ENCODE measurements at regions not wholly inside any gene's neighbourhood (a gene's known extent, or its start where the extent isn't known, plus 50 kb on each side); places are given as distances from the start of the nearest gene placed in this dataset.

DNA sequence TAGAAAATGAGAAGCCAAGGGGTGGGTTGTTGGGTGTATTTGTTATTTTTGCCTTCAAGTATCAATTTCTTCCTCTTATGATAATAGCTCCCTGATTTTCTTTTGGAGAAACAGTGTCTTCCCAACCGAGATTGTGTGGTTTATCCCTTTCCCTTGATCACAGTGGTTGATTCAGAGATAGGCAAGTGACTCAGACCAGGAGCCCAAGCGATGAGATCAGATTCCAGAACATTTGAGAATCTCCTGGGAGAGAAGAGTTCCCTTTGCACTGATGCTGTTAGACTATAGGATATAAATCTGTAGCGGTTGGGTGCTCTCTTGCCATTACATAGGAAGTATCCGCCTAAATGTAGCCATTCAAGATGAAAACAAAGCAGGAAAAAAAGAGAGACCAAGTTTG is 90.1 kb upstream of the WDR26 start:
- no peak for ATAC-seq
- H3K9me2 ChIP-seq (ENCODE audit: insufficient read depth), result no peaks in the 10 kb centered on the region
- intact Hi-C loops (cut with micrococcal nuclease), result no loop called here
- ChIA-PET CTCF (no interaction called here), RAD21 (ENCODE audit: low non-redundant PET in 1 of 2, low total read pairs in 2 of 2, uncharacterized antibody in 2 of 2, unreplicated experiment in 2 of 2) (no interaction called here), POLR2A (no interaction called here)
- peaks cover 5 to 18% of the 10 kb centered on the region in 2 experiments; a peak in 3 of 4 replicates for H3K4me1 ChIP-seq (ENCODE audit: control insufficient read depth in 1 of 2, insufficient read depth in 2 of 2, low read length in 2 of 2)
- no peak overlapping the region for H3K9ac ChIP-seq (ENCODE audit: low read length)
- no peak overlapping the region for H3K4me2 ChIP-seq (ENCODE audit: low read length)
- no peaks in the 10 kb centered on the region for H3K36me3 ChIP-seq (ENCODE audit: control insufficient read depth in 1 of 2, insufficient read depth in 2 of 2, low read length in 2 of 2)
- H3K27me3 ChIP-seq (ENCODE audit: insufficient read depth, low read length), result no peaks in the 10 kb centered on the region
- H3K27ac ChIP-seq (ENCODE audit: low read depth, low read length), result no peak overlapping the region
- TF ChIP-seq TCF7L2 (IDR thresholded peaks at IDR 0.05; ENCODE audit: borderline replicate concordance, extremely low read depth, insufficient read depth, insufficient read length) (no peak), JUND (IDR thresholded peaks at IDR 0.05) (no peak), SP1 (IDR thresholded peaks at IDR 0.05; ENCODE audit: low read depth) (no peak)
- TF ChIP-seq, protein P1, sequence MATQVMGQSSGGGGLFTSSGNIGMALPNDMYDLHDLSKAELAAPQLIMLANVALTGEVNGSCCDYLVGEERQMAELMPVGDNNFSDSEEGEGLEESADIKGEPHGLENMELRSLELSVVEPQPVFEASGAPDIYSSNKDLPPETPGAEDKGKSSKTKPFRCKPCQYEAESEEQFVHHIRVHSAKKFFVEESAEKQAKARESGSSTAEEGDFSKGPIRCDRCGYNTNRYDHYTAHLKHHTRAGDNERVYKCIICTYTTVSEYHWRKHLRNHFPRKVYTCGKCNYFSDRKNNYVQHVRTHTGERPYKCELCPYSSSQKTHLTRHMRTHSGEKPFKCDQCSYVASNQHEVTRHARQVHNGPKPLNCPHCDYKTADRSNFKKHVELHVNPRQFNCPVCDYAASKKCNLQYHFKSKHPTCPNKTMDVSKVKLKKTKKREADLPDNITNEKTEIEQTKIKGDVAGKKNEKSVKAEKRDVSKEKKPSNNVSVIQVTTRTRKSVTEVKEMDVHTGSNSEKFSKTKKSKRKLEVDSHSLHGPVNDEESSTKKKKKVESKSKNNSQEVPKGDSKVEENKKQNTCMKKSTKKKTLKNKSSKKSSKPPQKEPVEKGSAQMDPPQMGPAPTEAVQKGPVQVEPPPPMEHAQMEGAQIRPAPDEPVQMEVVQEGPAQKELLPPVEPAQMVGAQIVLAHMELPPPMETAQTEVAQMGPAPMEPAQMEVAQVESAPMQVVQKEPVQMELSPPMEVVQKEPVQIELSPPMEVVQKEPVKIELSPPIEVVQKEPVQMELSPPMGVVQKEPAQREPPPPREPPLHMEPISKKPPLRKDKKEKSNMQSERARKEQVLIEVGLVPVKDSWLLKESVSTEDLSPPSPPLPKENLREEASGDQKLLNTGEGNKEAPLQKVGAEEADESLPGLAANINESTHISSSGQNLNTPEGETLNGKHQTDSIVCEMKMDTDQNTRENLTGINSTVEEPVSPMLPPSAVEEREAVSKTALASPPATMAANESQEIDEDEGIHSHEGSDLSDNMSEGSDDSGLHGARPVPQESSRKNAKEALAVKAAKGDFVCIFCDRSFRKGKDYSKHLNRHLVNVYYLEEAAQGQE (IDR thresholded peaks at IDR 0.05; ENCODE audit: low read depth), result no peak
- TF ChIP-seq, protein P2, sequence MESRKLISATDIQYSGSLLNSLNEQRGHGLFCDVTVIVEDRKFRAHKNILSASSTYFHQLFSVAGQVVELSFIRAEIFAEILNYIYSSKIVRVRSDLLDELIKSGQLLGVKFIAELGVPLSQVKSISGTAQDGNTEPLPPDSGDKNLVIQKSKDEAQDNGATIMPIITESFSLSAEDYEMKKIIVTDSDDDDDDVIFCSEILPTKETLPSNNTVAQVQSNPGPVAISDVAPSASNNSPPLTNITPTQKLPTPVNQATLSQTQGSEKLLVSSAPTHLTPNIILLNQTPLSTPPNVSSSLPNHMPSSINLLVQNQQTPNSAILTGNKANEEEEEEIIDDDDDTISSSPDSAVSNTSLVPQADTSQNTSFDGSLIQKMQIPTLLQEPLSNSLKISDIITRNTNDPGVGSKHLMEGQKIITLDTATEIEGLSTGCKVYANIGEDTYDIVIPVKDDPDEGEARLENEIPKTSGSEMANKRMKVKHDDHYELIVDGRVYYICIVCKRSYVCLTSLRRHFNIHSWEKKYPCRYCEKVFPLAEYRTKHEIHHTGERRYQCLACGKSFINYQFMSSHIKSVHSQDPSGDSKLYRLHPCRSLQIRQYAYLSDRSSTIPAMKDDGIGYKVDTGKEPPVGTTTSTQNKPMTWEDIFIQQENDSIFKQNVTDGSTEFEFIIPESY (IDR thresholded peaks at IDR 0.05; ENCODE audit: extremely low read depth, insufficient replicate concordance, low read length), result no peak
- TF ChIP-seq, protein P3, sequence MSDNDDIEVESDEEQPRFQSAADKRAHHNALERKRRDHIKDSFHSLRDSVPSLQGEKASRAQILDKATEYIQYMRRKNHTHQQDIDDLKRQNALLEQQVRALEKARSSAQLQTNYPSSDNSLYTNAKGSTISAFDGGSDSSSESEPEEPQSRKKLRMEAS (IDR thresholded peaks at IDR 0.05), result no peak
- H2AFZ ChIP-seq (ENCODE audit: low read depth, low read length, poor library complexity, severe bottlenecking), result no peak overlapping the region
- no peaks in the 10 kb centered on the region for H3K9me3 ChIP-seq (ENCODE audit: control insufficient read depth in 1 of 2, insufficient read depth in 1 of 2, low read depth in 1 of 2, low read length in 2 of 2)
- no peak overlapping the region for H3K4me3 ChIP-seq (replicated peaks in 1 of 2; ENCODE audit: low read depth in 1 of 2, low read length in 2 of 2)
- no peak for DNase-seq (ENCODE audit: low read depth, low spot score)
- H3K79me2 ChIP-seq (ENCODE audit: insufficient read depth, low read length), result no peaks in the 10 kb centered on the region
- BruUV-seq (replicated peaks), result no TSS peak
- no peaks in the 10 kb centered on the region for H4K20me1 ChIP-seq (ENCODE audit: insufficient read depth)
